Gastrocnemius medialis (tissue), 4 donors: ENCODE measurements at regions not wholly inside any gene's neighbourhood (a gene's known extent, or its start where the extent isn't known, plus 50 kb on each side); places are given as distances from the start of the nearest gene placed in this dataset.
"Not testable (repeated sequence)": the region's sequence is repeated elsewhere in the genome, so short reads cannot be mapped to it uniquely, and the experiment has no call there.

Experiments
- POLR2A ChIP-seq, 2 donors: fragments of 450-650 bp; IDR thresholded peaks; one replicate each; pipeline ENCODE4 v1.6.1; 2017; ENCODE audit warnings: antibody characterized with exemption in 2 of 2, mild to moderate bottlenecking in 2 of 2, moderate library complexity in 2 of 2
- TF ChIP-seq, protein P1 (sequence below), 5 experiments: fragments of 450-650 bp in 3 of 5; fragments of 200-600 bp in 2 of 5; sonication (generic) in 2 of 5; IDR thresholded peaks in 4 of 5; conservative IDR thresholded peaks in 1 of 5; 1 replicate in 4 of 5; 2 replicates in 1 of 5; pipeline ENCODE4 v1.5.1; 2016 to 2019; ENCODE audit warnings: antibody characterized with exemption in 5 of 5, mild to moderate bottlenecking in 3 of 5, moderate library complexity in 3 of 5

DNA sequence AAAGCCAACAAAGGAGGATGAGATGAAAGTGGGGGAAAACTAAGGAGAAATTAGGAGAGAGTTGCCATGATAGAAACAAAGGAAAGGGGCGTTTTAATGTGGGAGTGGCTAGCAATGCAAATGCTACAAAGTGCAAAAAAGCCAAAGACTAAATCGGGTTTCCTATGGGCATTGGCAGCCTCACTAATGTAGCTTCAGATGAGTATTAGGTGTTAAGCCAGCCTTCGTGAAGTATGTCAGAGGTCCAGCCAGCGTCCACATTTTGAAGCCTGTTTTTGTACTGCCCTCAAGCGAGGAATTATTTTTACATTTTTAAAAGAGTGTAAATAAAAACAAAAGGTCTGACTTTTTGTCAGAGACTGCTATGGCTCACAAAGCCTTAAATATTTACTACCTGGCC, 60.4 kb upstream of the TPTE start:
- TF ChIP-seq POLR2A (IDR thresholded peaks at IDR 0.05), result not testable (repeated sequence)
- TF ChIP-seq, protein P1, sequence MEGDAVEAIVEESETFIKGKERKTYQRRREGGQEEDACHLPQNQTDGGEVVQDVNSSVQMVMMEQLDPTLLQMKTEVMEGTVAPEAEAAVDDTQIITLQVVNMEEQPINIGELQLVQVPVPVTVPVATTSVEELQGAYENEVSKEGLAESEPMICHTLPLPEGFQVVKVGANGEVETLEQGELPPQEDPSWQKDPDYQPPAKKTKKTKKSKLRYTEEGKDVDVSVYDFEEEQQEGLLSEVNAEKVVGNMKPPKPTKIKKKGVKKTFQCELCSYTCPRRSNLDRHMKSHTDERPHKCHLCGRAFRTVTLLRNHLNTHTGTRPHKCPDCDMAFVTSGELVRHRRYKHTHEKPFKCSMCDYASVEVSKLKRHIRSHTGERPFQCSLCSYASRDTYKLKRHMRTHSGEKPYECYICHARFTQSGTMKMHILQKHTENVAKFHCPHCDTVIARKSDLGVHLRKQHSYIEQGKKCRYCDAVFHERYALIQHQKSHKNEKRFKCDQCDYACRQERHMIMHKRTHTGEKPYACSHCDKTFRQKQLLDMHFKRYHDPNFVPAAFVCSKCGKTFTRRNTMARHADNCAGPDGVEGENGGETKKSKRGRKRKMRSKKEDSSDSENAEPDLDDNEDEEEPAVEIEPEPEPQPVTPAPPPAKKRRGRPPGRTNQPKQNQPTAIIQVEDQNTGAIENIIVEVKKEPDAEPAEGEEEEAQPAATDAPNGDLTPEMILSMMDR (IDR thresholded peaks at IDR 0.05 in 4 of 5, conservative IDR thresholded peaks at IDR 0.05 in 1 of 5), result not testable (repeated sequence)
